Choroid plexus epithelial cell (primary cell): ENCODE measurements at regions not wholly inside any gene's neighbourhood (a gene's known extent, or its start where the extent isn't known, plus 50 kb on each side); places are given as distances from the start of the nearest gene placed in this dataset.

ENCODE experiments used
- DNase-seq: peaks from one replicate; pipeline ENCODE4 v3.0.0-alpha.2; 2010; ENCODE audit warnings: low read depth
- H3K4me3 ChIP-seq: 2 replicates; pipeline ENCODE4 v1.5.1; 2011; ENCODE audit warnings: low read depth, mild to moderate bottlenecking, control low read depth, low read length, moderate library complexity
- TF ChIP-seq, protein P1 (sequence below): conservative IDR thresholded peaks from 2 replicates; pipeline ENCODE4 v1.5.1; 2011; ENCODE audit warnings: low read depth, mild to moderate bottlenecking, control low read depth, inconsistent platforms, low read length, moderate library complexity

DNA sequence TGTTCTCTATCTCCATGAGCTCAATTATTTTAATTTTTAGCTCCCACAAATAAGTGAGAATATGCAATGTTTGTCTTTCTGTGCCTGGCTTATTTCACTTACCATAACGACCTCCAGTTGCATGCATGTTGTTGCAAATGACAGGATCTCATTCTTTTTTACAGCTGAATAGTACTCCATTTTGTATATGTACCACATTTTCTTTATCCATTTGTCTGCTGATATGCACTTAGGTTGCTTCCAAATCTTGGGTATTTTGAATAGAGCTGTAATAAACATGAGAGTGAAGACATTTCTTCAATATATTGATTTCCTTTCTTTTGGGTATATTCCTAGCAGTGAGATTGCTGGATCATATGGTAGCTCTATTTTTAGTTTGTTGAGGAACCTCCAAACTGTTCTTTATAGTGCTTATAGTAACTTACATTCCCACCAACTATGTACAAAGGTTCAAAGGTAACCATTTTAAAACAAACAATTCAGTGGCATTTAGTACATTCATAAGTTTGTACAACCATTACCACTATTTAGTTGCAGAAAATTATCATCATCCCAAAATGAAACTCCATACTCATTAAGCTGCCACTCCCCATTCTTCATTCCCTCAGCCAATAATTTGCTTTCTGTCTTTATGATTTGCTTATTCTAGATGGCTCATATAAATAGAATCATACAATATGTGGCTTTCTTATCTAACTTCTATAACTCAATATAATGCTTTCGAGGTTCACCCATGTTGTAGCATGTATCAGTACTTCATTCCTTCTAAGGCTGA lies 255.9 kb upstream of the NFIA start:
- TF ChIP-seq, protein P1, sequence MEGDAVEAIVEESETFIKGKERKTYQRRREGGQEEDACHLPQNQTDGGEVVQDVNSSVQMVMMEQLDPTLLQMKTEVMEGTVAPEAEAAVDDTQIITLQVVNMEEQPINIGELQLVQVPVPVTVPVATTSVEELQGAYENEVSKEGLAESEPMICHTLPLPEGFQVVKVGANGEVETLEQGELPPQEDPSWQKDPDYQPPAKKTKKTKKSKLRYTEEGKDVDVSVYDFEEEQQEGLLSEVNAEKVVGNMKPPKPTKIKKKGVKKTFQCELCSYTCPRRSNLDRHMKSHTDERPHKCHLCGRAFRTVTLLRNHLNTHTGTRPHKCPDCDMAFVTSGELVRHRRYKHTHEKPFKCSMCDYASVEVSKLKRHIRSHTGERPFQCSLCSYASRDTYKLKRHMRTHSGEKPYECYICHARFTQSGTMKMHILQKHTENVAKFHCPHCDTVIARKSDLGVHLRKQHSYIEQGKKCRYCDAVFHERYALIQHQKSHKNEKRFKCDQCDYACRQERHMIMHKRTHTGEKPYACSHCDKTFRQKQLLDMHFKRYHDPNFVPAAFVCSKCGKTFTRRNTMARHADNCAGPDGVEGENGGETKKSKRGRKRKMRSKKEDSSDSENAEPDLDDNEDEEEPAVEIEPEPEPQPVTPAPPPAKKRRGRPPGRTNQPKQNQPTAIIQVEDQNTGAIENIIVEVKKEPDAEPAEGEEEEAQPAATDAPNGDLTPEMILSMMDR, result no peak
- no peak for DNase-seq
- no peak overlapping the region for H3K4me3 ChIP-seq

DNA sequence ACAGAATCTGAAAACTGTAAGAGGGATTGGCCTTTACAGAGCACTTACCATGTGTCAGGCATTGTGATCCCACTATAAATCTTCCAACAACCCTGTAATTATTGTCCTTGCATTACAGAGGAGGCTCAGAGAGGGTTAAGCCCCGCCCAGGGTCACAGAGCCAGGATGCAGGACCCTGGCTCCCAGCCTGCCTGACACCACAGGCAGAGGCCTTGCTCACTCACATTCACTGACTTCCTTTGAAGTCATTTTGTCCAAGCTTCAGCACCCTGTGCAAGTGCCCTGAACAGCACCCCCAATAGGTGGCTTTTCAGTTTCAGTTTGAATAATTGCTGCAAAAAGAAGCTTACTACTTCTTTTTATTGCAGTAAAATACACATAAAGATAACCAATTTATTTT lies 256.8 kb upstream of the NFIA start:
- TF ChIP-seq, protein P1, result peak; percentile 38
- no peak for DNase-seq
- H3K4me3 ChIP-seq, result no peak overlapping the region

DNA sequence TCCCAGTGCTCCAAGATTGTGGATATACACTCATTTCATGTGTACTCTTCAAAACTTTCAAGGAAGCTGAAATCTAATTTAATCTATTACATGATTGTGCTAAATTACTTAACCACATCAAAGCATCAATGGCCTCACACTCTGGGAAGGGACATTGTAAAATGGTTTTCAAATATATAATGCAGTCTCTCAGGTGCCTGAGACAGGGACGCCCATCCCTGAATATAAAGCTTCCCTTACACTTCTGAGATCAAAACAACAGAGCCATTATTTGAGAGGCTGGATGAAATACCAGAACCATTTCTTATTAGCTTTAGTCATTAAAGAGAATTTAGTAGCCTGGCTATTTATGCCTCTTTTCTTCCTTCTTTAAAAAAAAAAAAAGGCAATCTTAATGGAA lies 259.2 kb upstream of the NFIA start:
- DNase-seq, result no peak
- H3K4me3 ChIP-seq, result no peak overlapping the region
- TF ChIP-seq, protein P1, result no peak

DNA sequence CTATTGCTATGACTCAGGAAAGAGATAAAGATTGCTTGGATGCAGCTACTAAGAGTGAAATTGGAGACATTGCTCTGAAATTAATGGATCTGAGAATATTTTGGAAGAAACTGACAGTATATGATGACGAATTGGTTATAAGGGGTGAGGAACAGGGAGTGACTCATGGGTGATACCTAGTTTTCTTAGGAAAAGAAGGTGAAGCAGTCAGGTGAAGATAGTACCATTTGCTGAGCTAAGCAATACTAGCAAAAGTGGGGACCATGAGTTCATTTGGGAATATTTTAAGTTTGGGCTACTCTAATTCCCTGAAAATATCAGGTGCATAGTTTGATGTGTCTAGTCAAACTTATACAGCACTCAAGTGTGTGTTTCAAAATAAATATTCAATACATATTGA lies 260.1 kb upstream of the NFIA start:
- no peak overlapping the region for H3K4me3 ChIP-seq
- TF ChIP-seq, protein P1, result no peak
- DNase-seq, result no peak

DNA sequence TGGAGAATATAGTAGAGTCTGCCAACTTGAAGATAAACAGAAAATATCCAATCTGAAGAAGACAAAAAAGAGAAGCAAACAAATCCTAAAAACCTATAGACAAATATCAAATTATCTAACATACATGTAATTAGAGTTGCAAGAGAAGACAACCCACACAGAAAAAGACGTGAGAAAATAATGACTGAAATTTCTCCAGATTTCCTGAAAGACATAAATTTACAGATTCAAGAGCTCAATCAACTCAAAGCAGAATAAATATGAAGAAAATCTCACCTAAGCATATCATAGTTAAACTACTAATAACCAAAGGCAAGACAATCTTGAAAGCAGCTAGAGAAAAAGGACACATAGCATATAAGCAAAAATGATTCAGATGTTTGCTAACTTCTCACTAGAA lies 261.2 kb upstream of the NFIA start:
- H3K4me3 ChIP-seq, result no peak overlapping the region
- TF ChIP-seq, protein P1, result no peak
- no peak for DNase-seq

DNA sequence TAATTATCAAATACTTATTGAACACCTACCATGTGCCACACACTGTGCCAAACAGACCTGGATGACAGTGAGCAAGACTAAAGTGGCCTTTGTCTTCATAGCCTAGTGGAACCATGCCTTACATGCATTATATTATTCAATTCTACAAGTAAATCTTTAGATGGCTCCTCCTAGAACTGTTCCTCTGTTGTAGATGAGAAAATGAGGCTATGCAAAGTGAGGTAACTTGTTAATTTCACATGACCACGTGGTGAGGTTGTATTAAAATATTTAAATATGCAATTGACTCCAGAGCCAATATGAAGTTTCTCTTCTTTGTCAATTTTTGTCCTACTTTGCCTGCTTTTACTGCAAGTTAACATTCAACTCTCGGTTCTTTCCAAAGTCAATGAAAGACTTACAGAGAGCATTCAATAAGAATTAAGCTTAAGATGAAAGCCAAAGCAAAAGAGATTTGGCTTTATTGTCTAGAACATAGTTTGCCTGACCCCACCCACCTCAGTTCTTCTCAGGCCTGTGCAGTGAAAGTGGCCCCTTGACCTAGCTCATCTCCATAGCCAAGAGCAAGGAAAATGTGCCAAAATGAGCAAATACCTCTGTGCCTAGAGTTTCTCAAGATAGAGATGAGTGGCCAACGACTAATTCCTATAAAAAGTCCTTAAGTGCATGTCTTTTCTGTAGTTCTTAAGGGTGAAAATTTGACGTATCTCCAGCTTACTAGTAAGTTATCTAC lies 263.2 kb upstream of the NFIA start:
- no peak for DNase-seq
- TF ChIP-seq, protein P1, result no peak
- no peak overlapping the region for H3K4me3 ChIP-seq

DNA sequence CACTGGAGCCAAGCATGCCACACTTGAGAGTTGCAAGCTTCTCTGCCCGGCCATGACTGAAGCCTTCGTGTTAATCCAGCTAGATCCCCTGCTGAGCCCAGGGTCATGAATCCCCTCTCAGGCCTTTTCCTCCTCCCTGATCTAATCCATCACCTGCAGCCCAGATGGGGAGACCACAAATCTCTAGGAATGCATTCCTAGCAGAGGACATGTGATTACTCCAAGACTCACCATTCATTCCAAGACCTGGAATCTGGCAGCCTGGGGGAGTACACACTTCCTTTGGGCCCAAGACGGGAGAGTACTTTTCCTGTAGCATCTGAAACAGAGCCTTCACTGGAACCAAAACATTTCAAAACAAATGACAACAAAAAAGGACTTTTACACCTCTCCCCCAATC lies 269.3 kb upstream of the NFIA start:
- TF ChIP-seq, protein P1, result no peak
- peak; percentile 17 for DNase-seq
- no peak overlapping the region for H3K4me3 ChIP-seq
